Pancreas (tissue), 10 donors: ENCODE measurements at regions not wholly inside any gene's neighbourhood (a gene's known extent, or its start where the extent isn't known, plus 50 kb on each side); places are given as distances from the start of the nearest gene placed in this dataset.

Experiments
- ATAC-seq, 4 donors: fragments of 200-7000 bp; cut with Tn5 transposase; one replicate each; pipeline versions ENCODE4 v1.8.0 to v1.9.1; 2020; ENCODE audit warnings: mild to moderate bottlenecking in 4 of 4, moderate library complexity in 4 of 4
- DNase-seq, 6 donors: peaks; one replicate each; pipeline ENCODE4 v3.0.0-alpha.2; 2020
- FAIRE-seq: peaks from 2 replicates; lab custom pipeline; 2012; peaks lifted over from hg19 to GRCh38; lab: Jason Lieb, UNC
- H3K27ac ChIP-seq, 4 donors: fragments of 200-600 bp; sonication (generic); 1 replicate in 3 of 4; 2 replicates in 1 of 4; pipeline versions ENCODE4 v1.5.0 to v1.8.0; 2020
- H3K27me3 ChIP-seq, 4 donors: fragments of 200-600 bp; one replicate each; pipeline ENCODE4 v1.8.0; 2021
- H3K36me3 ChIP-seq, 3 donors: fragments of 200-600 bp; sonication (generic) in 1 of 3; one replicate each; pipeline versions ENCODE4 v1.5.0 to v1.8.0; 2020 to 2021
- H3K4me1 ChIP-seq, 3 donors: fragments of 200-600 bp; one replicate each; pipeline ENCODE4 v1.8.0; 2021
- H3K4me3 ChIP-seq, 4 donors: fragments of 200-600 bp; sonication (generic) in 2 of 4; one replicate each; pipeline versions ENCODE4 v1.5.0 to v1.8.0; 2020 to 2021
- H3K9me3 ChIP-seq, 4 donors: fragments of 200-600 bp; one replicate each; pipeline ENCODE4 v1.8.0; 2021
- WGBS, 2 donors: extraction: QIAGEN DNeasy Blood & Tissue Kit; methylation state at CpG; one replicate each; pipeline ENCODE4 v1.1.7; 2013; 5-methylcytosine and 5-hydroxymethylcytosine counted together
- intact Hi-C, 3 donors: fragments of 100-400 bp; cut with DNase I; formaldehyde crosslinking; loops; one replicate each; pipeline versions ENCODE4 v1.11.1 to v1.14.2; 2022
- TF ChIP-seq, protein P1 (sequence below), 4 donors: fragments of 200-600 bp; sonication (generic) in 3 of 4; IDR thresholded peaks; one replicate each; pipeline versions ENCODE4 v1.5.0 to v1.8.0; 2021; ENCODE audit warnings: antibody characterized with exemption in 4 of 4
- donor health status: healthy with polysubstance abuse.
- donor health status: DM: no; HTN: no; CAD: no; lungs with moderate emphysema.
- donor health status: DM: no; HTN: no; CAD: no.
- donor health status: control.
- donor health status: control.
- donor health status: Bipolar disorder and iron deficiency.
- donor health status: DM: yes; HTN: yes; CAD: no.
- donor health status: DM: no; HTN: no; CAD: no.
- donor health status: DM: no; HTN: no; CAD: no.
- donor health status: DM: yes; HTN: yes; CAD: no.

DNA sequence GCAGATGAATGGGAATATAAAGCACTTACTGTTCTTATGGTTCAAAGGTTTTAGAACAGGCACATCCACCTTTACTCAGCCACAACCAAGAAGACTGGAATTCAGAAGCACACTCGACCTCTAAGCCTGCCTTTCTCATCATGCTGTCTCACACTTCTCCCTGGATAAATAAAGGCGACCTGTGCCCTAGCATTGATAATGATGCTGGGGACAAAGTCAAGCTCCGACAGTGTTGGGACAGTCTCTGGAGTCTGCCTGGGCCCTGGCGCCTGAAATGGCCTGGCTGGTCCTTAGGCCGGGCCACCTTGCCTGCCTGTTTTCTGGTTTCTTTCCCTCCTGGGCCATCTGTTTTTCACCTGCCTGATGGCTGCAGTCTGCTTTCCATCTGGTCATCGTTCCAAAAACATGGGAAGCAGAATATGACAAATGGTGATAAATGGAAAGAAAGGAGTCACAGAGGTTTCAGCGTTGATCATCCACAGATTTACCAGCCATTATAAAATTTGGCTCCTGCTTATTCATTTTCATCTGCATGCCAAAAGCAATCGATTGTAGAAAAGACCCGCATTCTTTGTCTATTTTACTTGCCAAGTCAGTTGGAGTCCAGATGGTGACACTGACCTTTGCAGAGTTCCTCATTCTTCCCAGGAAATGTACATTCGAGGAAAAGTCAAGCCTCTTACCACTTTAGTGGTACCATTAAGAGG lies 91.2 kb upstream of the KCNJ15 start:
- no peak for DNase-seq
- Histone ChIP-seq H3K4me1 (peaks cover 0 to under 1% (median under 1%) of the 10 kb centered on the region in 3 donors), H3K27me3 (no peaks in the 10 kb centered on the region), H3K36me3 (no peaks in the 10 kb centered on the region), H3K9me3 (no peaks in the 10 kb centered on the region), H3K4me3 (no peak overlapping the region), H3K27ac (no peak overlapping the region)
- no peak for FAIRE-seq
- ATAC-seq: peak in 2 of 4 donors; percentile 14 to 27
- WGBS, 2 donors: 42 to 43% methylated on average over 10 of the region's 10 CpGs
- intact Hi-C loops: no loop called here
- TF ChIP-seq, protein P1, sequence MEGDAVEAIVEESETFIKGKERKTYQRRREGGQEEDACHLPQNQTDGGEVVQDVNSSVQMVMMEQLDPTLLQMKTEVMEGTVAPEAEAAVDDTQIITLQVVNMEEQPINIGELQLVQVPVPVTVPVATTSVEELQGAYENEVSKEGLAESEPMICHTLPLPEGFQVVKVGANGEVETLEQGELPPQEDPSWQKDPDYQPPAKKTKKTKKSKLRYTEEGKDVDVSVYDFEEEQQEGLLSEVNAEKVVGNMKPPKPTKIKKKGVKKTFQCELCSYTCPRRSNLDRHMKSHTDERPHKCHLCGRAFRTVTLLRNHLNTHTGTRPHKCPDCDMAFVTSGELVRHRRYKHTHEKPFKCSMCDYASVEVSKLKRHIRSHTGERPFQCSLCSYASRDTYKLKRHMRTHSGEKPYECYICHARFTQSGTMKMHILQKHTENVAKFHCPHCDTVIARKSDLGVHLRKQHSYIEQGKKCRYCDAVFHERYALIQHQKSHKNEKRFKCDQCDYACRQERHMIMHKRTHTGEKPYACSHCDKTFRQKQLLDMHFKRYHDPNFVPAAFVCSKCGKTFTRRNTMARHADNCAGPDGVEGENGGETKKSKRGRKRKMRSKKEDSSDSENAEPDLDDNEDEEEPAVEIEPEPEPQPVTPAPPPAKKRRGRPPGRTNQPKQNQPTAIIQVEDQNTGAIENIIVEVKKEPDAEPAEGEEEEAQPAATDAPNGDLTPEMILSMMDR (IDR thresholded peaks at IDR 0.05): no peak

DNA sequence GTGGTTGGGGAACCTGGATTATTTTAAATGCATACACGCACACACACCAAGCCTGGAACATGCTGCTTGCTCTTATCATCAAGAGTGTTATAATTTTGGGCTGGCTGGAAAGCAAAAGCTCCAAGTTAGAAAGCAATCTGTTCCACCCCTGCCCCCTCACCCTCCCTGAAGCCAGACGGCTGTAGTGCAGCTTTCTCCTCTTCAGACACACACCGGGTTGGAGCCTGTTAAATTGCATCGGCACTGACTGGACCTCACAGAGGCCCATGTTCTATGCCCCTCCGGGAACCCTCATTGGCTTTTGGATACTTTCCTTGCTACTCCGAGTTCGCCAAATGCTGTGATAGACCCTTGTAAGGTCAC lies 90.6 kb upstream of the KCNJ15 start:
- TF ChIP-seq, protein P1 (IDR thresholded peaks at IDR 0.05): no peak
- H3K4me3 ChIP-seq: no peak overlapping the region
- H3K27ac ChIP-seq: no peak overlapping the region
- WGBS, 2 donors: 47 to 48% methylated on average over 7 of the region's 7 CpGs
- peak in 1 of 4 donors; percentile 36 for ATAC-seq
- no peaks in the 10 kb centered on the region for H3K9me3 ChIP-seq
- intact Hi-C loops: no loop called here
- H3K4me1 ChIP-seq: peaks cover 5 to 6% (median 6%) of the 10 kb centered on the region in 3 donors
- no peaks in the 10 kb centered on the region for H3K27me3 ChIP-seq
- no peaks in the 10 kb centered on the region for H3K36me3 ChIP-seq
- DNase-seq: no peak
- FAIRE-seq: no peak

DNA sequence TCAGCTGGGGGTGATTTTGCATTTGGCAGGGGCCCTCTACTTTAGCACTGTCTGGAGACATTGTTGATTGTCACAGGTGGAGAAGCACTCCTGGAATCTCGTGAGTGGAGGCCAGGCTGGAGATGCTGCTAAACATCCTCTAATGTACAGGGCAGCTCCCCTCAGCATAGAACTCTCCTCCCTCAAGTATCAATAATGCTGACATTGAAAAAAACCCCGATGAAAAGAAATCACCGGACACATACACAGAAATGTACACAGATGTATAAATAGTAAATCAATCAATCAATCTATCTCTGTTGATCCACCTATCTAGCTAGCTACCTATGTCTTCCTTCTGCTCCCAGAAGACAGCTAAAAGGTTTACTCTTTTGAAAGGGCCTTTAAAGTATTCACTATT lies 89.4 kb upstream of the KCNJ15 start:
- 59 to 61% methylated on average over 3 of the region's 3 CpGs for WGBS, 2 donors
- FAIRE-seq: no peak

DNA sequence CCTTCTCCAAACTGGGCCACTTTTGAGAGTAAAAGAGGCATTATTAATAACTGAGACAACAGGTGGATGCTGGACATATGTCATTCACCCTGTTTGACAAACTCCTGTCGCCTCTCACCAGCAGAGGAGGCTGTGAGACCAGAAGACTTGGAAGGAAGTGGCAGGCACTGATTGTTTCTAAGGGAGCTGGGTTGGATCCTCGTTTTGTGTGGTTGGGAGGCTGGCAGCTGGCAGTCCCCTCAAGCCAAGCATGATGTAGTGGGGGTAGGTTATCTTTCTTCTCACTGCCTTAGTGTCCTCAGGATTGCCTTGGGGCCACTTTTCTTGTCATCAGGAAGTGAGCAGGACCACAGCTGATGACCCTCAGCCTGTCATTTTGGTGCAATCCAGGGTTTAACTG lies 86.5 kb upstream of the KCNJ15 start:
- FAIRE-seq (no peak), ATAC-seq (peak in 3 of 4 donors; percentile 41 to 48 (median 41)), DNase-seq (no peak)
- H3K9me3 ChIP-seq: no peaks in the 10 kb centered on the region
- intact Hi-C loops: no loop called here
- peaks cover 9 to 11% (median 10%) of the 10 kb centered on the region in 3 donors for H3K4me1 ChIP-seq
- 39 to 45% methylated on average over 2 of the region's 2 CpGs for WGBS, 2 donors
- no peaks in the 10 kb centered on the region for H3K27me3 ChIP-seq
- peak overlapping the region in 1 of 4 donors; percentile 31 for H3K27ac ChIP-seq
- TF ChIP-seq, protein P1 (IDR thresholded peaks at IDR 0.05): peak in 1 of 4 donors; percentile 9
- H3K36me3 ChIP-seq: no peaks in the 10 kb centered on the region
- H3K4me3 ChIP-seq: no peak overlapping the region

More for the DNA sequence above, 89.4 kb upstream of the KCNJ15 start:
- TF ChIP-seq, protein P1 (IDR thresholded peaks at IDR 0.05): no peak
- Histone ChIP-seq H3K4me3 (no peak overlapping the region), H3K27me3 (no peaks in the 10 kb centered on the region), H3K9me3 (no peaks in the 10 kb centered on the region), H3K27ac (no peak overlapping the region), H3K36me3 (no peaks in the 10 kb centered on the region), H3K4me1 (peaks cover 9 to 11% (median 10%) of the 10 kb centered on the region in 3 donors)
- DNase-seq (no peak), ATAC-seq (no peak)
- intact Hi-C loops: no loop called here
